ENCODE measurements at regions not wholly inside any gene's neighbourhood (a gene's known extent, or its start where the extent isn't known, plus 50 kb on each side); places are given as distances from the start of the nearest gene placed in this dataset.

DNA sequence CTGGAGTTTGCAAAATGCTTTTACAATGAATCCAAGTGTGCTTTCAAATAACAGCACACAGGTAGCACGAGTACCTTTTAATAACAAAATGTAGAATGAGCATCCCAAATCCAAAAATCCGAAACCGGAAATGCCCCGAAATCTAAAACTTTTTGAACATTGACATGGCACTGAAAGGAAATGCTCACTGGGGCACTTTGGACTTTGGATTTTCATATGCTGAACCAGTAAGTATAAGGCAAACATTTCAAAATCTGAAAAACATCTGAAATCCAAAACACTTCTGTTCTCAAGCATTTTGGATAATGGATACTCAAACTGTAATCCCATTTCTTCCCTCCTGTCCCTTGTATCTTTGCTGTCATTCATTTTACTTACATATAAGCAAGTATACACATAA, 50.1 kb downstream of the GCNT4 start:
- no peak for DNase-seq (ENCODE audit: low read depth)
- no peak overlapping the region for H3K4me3 ChIP-seq (ENCODE audit: low read depth, low read length)
- TF ChIP-seq, protein P1, sequence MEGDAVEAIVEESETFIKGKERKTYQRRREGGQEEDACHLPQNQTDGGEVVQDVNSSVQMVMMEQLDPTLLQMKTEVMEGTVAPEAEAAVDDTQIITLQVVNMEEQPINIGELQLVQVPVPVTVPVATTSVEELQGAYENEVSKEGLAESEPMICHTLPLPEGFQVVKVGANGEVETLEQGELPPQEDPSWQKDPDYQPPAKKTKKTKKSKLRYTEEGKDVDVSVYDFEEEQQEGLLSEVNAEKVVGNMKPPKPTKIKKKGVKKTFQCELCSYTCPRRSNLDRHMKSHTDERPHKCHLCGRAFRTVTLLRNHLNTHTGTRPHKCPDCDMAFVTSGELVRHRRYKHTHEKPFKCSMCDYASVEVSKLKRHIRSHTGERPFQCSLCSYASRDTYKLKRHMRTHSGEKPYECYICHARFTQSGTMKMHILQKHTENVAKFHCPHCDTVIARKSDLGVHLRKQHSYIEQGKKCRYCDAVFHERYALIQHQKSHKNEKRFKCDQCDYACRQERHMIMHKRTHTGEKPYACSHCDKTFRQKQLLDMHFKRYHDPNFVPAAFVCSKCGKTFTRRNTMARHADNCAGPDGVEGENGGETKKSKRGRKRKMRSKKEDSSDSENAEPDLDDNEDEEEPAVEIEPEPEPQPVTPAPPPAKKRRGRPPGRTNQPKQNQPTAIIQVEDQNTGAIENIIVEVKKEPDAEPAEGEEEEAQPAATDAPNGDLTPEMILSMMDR (conservative IDR thresholded peaks at IDR 0.05; ENCODE audit: low read depth, low read length), result no peak

- no peak for DNase-seq (ENCODE audit: low read depth)
- H3K4me3 ChIP-seq (ENCODE audit: low read depth, low read length), result no peak overlapping the region
- TF ChIP-seq, protein P1 (conservative IDR thresholded peaks at IDR 0.05; ENCODE audit: low read depth, low read length), result no peak
Observed at GRCh38 chr5:74995926-74996325, 56.4 kb downstream of the GCNT4 start.

DNA sequence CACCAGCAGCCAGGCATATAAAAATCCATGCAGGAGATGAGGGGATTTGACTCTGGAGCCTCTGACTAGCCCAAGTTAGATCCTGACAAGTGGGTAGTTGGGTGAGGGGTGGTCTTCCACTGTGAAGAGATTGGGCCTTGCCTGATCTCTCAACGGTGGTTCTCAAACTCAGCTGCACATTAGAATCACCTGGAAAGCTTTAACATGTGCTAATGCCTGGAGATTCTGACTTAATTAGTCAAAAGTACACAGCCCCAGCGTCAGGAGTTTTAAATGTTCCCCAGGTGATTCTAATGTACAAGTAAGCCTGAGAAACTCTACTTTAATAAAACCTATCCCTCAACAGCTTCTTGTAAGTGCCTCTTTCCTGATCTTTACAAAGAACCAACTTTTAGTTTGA, 57.5 kb downstream of the GCNT4 start:
- no peak for DNase-seq (ENCODE audit: low read depth)
- TF ChIP-seq, protein P1 (conservative IDR thresholded peaks at IDR 0.05; ENCODE audit: low read depth, low read length), result no peak
- no peak overlapping the region for H3K4me3 ChIP-seq (ENCODE audit: low read depth, low read length)

DNA sequence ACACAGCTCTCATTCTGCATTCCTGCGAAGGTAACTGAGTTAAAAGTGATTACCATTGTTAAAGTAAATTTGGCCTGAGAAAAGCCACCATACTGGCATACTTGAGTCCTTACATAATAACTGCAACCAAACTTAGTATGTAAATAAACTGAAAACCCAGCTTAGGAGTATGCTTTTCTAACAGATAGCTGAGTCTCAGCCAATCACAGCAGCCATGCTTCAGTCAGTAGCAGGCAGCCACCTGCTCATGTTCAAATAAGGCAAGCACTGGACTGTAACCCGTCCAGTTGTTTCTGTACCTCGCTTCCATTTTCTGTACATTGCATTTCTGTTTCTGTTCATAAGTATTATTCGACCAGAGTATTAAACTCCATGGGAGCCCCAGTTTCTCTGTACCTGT, 58.6 kb downstream of the GCNT4 start:
- H3K4me3 ChIP-seq (ENCODE audit: low read depth, low read length), result no peak overlapping the region
- DNase-seq (ENCODE audit: low read depth), result no peak
- TF ChIP-seq, protein P1 (conservative IDR thresholded peaks at IDR 0.05; ENCODE audit: low read depth, low read length), result no peak

- no peak for DNase-seq (ENCODE audit: low read depth)
- H3K4me3 ChIP-seq (ENCODE audit: low read depth, low read length), result no peak overlapping the region
- TF ChIP-seq, protein P1 (conservative IDR thresholded peaks at IDR 0.05; ENCODE audit: low read depth, low read length), result no peak
Observed at GRCh38 chr5:74992791-74993190, 59.6 kb downstream of the GCNT4 start.

DNA sequence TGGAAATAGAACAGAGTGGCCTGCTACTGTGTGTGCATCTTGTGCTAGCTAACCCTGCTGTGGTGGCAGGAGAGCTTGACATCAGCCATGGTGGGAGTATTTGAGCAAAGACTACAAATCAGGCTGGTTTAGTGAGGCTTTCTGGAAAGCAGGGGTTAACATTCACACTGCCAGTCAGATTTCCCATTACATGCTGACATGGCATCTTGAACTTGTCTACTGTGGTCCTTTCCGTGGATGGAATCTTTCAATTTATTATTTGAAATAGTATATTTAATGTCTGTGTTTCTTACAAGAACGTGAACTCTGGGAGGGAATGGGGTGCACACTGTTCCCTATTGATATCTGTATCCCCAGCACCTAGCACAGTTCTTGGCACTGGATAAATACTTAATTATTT, 60.8 kb downstream of the GCNT4 start:
- H3K4me3 ChIP-seq (ENCODE audit: low read depth, low read length), result no peak overlapping the region
- TF ChIP-seq, protein P1 (conservative IDR thresholded peaks at IDR 0.05; ENCODE audit: low read depth, low read length), result no peak
- no peak for DNase-seq (ENCODE audit: low read depth)

GRCh38 chr5:74990194-74990593, 62.2 kb downstream of the GCNT4 start:
- no peak for DNase-seq (ENCODE audit: low read depth)
- H3K4me3 ChIP-seq (ENCODE audit: low read depth, low read length), result no peak overlapping the region
- TF ChIP-seq, protein P1 (conservative IDR thresholded peaks at IDR 0.05; ENCODE audit: low read depth, low read length), result no peak

Data from choroid plexus epithelial cell (primary cell).